Esophagus squamous epithelium (tissue), 4 donors: ENCODE measurements at regions not wholly inside any gene's neighbourhood (a gene's known extent, or its start where the extent isn't known, plus 50 kb on each side); places are given as distances from the start of the nearest gene placed in this dataset.

Experiments
- CTCF ChIP-seq, 6 experiments: fragments of 450-650 bp in 4 of 6; fragments of 200-600 bp in 2 of 6; sonication (generic) in 2 of 6; IDR thresholded peaks; one replicate each; pipeline ENCODE4 v1.5.1; 2016 to 2019; ENCODE audit warnings: antibody characterized with exemption in 6 of 6, mild to moderate bottlenecking in 4 of 6, moderate library complexity in 4 of 6
- POLR2A ChIP-seq, 4 donors: fragments of 450-650 bp; IDR thresholded peaks; one replicate each; pipeline ENCODE4 v1.6.1; 2017; ENCODE audit warnings: antibody characterized with exemption in 4 of 4, mild to moderate bottlenecking in 4 of 4, moderate library complexity in 3 of 4

- TF ChIP-seq CTCF (IDR thresholded peaks at IDR 0.05) = no peak
- TF ChIP-seq POLR2A (IDR thresholded peaks at IDR 0.05) = no peak
These were observed 311.0 kb upstream of the NDN start for GRCh38 chr15:23998056-23998455.
